ENCODE measurements at regions not wholly inside any gene's neighbourhood (a gene's known extent, or its start where the extent isn't known, plus 50 kb on each side); places are given as distances from the start of the nearest gene placed in this dataset.

- TF ChIP-seq CTCF (IDR thresholded peaks at IDR 0.05; ENCODE audit: low read depth, low read length) (no peak), POLR2A (IDR thresholded peaks at IDR 0.05; ENCODE audit: extremely low read depth, insufficient read length) (no peak)
Measured at GRCh38 chr18:68147728-68148127, 567.2 kb downstream of the TMX3 start.
